ENCODE measurements at regions not wholly inside any gene's neighbourhood (a gene's known extent, or its start where the extent isn't known, plus 50 kb on each side); places are given as distances from the start of the nearest gene placed in this dataset.

GRCh38 chr6:55019591-55019990 is 154.7 kb upstream of the HCRTR2 start:
- Histone ChIP-seq H3K27ac (ENCODE audit: low read depth, low read length) (no peak overlapping the region), H3K9ac (ENCODE audit: low read length) (no peak overlapping the region), H3K4me3 (replicated peaks in 1 of 2; ENCODE audit: low read depth in 1 of 2, low read length in 2 of 2) (no peak overlapping the region), H2AFZ (ENCODE audit: low read depth, low read length, poor library complexity, severe bottlenecking) (peak overlapping the region; percentile 24), H3K4me1 (ENCODE audit: control insufficient read depth in 1 of 2, insufficient read depth in 2 of 2, low read length in 2 of 2) (peaks cover 0 to 4% of the 10 kb centered on the region in 2 experiments; a peak in 2 of 4 replicates), H3K27me3 (ENCODE audit: insufficient read depth, low read length) (no peaks in the 10 kb centered on the region), H3K9me2 (ENCODE audit: insufficient read depth) (no peaks in the 10 kb centered on the region), H4K20me1 (ENCODE audit: insufficient read depth) (no peaks in the 10 kb centered on the region), H3K9me3 (ENCODE audit: control insufficient read depth in 1 of 2, insufficient read depth in 1 of 2, low read depth in 1 of 2, low read length in 2 of 2) (no peaks in the 10 kb centered on the region), H3K36me3 (ENCODE audit: control insufficient read depth in 1 of 2, insufficient read depth in 2 of 2, low read length in 2 of 2) (no peaks in the 10 kb centered on the region), H3K79me2 (ENCODE audit: insufficient read depth, low read length) (no peaks in the 10 kb centered on the region), H3K4me2 (ENCODE audit: low read length) (no peak overlapping the region)
- RAD21 ChIA-PET (ENCODE audit: low non-redundant PET in 1 of 2, low total read pairs in 2 of 2, uncharacterized antibody in 2 of 2, unreplicated experiment in 2 of 2), result no interaction called here
- POLR2A ChIA-PET, result no interaction called here
- intact Hi-C loops (cut with micrococcal nuclease), result no loop called here
- CTCF ChIA-PET, result no interaction called here
- TF ChIP-seq ELF1 (IDR thresholded peaks at IDR 0.05; ENCODE audit: borderline replicate concordance, low read depth) (no peak), EGR1 (IDR thresholded peaks at IDR 0.05; ENCODE audit: low read depth) (no peak), POLR2AphosphoS5 (IDR thresholded peaks at IDR 0.05; ENCODE audit: low read depth, low read length) (no peak), YY1 (IDR thresholded peaks at IDR 0.05; ENCODE audit: extremely low read depth, insufficient replicate concordance, low read depth, low read length) (no peak), CEBPB (IDR thresholded peaks at IDR 0.05; ENCODE audit: low read depth) (no peak), CTCF (IDR thresholded peaks at IDR 0.05 in 2 of 3, conservative IDR thresholded peaks at IDR 0.05 in 1 of 3; ENCODE audit: borderline replicate concordance in 1 of 3, insufficient read depth in 1 of 3, low read depth in 2 of 3, low read length in 2 of 3) (no peak), ZNF274 (IDR thresholded peaks at IDR 0.05; ENCODE audit: low read depth, low read length) (no peak), SRF (IDR thresholded peaks at IDR 0.05; ENCODE audit: low read depth) (no peak), TCF7L2 (IDR thresholded peaks at IDR 0.05; ENCODE audit: borderline replicate concordance, extremely low read depth, insufficient read depth, insufficient read length) (no peak), REST (IDR thresholded peaks at IDR 0.05; ENCODE audit: low read depth) (no peak), EZH2phosphoT487 (IDR thresholded peaks at IDR 0.05; ENCODE audit: borderline replicate concordance) (no peak), JUND (IDR thresholded peaks at IDR 0.05) (no peak), POLR2A (IDR thresholded peaks at IDR 0.05; ENCODE audit: borderline replicate concordance, extremely low read depth, insufficient read depth, insufficient read length) (no peak), RAD21 (IDR thresholded peaks at IDR 0.05; ENCODE audit: low read depth) (no peak), ZFX (IDR thresholded peaks at IDR 0.05) (no peak), FOSL1 (IDR thresholded peaks at IDR 0.05; ENCODE audit: low read depth) (no peak), SIN3A (IDR thresholded peaks at IDR 0.05; ENCODE audit: low read depth) (no peak), EZH2 (IDR thresholded peaks at IDR 0.05) (no peak)
- TF ChIP-seq, protein P1, sequence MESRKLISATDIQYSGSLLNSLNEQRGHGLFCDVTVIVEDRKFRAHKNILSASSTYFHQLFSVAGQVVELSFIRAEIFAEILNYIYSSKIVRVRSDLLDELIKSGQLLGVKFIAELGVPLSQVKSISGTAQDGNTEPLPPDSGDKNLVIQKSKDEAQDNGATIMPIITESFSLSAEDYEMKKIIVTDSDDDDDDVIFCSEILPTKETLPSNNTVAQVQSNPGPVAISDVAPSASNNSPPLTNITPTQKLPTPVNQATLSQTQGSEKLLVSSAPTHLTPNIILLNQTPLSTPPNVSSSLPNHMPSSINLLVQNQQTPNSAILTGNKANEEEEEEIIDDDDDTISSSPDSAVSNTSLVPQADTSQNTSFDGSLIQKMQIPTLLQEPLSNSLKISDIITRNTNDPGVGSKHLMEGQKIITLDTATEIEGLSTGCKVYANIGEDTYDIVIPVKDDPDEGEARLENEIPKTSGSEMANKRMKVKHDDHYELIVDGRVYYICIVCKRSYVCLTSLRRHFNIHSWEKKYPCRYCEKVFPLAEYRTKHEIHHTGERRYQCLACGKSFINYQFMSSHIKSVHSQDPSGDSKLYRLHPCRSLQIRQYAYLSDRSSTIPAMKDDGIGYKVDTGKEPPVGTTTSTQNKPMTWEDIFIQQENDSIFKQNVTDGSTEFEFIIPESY (IDR thresholded peaks at IDR 0.05; ENCODE audit: extremely low read depth, insufficient replicate concordance, low read length), result no peak
- TF ChIP-seq, protein P2, sequence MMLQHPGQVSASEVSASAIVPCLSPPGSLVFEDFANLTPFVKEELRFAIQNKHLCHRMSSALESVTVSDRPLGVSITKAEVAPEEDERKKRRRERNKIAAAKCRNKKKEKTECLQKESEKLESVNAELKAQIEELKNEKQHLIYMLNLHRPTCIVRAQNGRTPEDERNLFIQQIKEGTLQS (IDR thresholded peaks at IDR 0.05), result no peak
- no TSS peak for BruUV-seq (replicated peaks)
- ATAC-seq (no peak), DNase-seq (ENCODE audit: low read depth, low spot score) (no peak)

Data from HCT116 (cell line).